Activated naive CD8-positive, alpha-beta T cell treated with anti-CD3 and anti-CD28 coated beads, Interleukin-2, amount 50 U/mL, for 24 hours (primary cell): ENCODE measurements at regions not wholly inside any gene's neighbourhood (a gene's known extent, or its start where the extent isn't known, plus 50 kb on each side); places are given as distances from the start of the nearest gene placed in this dataset.

Experiments
- ATAC-seq: fragments of 150-1000 bp; cut with Tn5 transposase; one replicate; pipeline ENCODE4 v1.10.0; 2021
- DNase-seq: peaks from one replicate; pipeline ENCODE4 v3.0.0; 2021
- H3K27ac Mint-ChIP-seq: one replicate; pipeline ENCODE4 v1.8.0; 2021; ENCODE audit warnings: mild to moderate bottlenecking, mixed read lengths
- H3K27me3 Mint-ChIP-seq: one replicate; pipeline ENCODE4 v1.8.0; 2021; ENCODE audit warnings: mixed read lengths
- H3K36me3 Mint-ChIP-seq: one replicate; pipeline ENCODE4 v1.8.0; 2021; ENCODE audit warnings: low read depth, mixed read lengths
- H3K4me1 Mint-ChIP-seq: one replicate; pipeline ENCODE4 v1.8.0; 2021; ENCODE audit warnings: mixed read lengths
- H3K4me3 Mint-ChIP-seq: one replicate; pipeline ENCODE4 v1.8.0; 2021; ENCODE audit warnings: mild to moderate bottlenecking, moderate library complexity, mixed read lengths
- H3K9me3 Mint-ChIP-seq: one replicate; pipeline ENCODE4 v1.8.0; 2021; ENCODE audit warnings: mixed read lengths

- no peaks in the 10 kb centered on the region for H3K27me3 Mint-ChIP-seq
- no peak overlapping the region for H3K27ac Mint-ChIP-seq
- ATAC-seq: no peak
- no peak overlapping the region for H3K4me3 Mint-ChIP-seq
- no peaks in the 10 kb centered on the region for H3K4me1 Mint-ChIP-seq
- H3K36me3 Mint-ChIP-seq: no peaks in the 10 kb centered on the region
- DNase-seq: no peak
- H3K9me3 Mint-ChIP-seq: peaks cover 11% of the 10 kb centered on the region
Observed at GRCh38 chr17:12415031-12415430, 250.7 kb upstream of the MYOCD start.

- Mint-ChIP-seq H3K36me3 (no peaks in the 10 kb centered on the region), H3K27me3 (no peaks in the 10 kb centered on the region), H3K4me3 (no peak overlapping the region), H3K9me3 (peaks cover 25% of the 10 kb centered on the region), H3K4me1 (no peaks in the 10 kb centered on the region), H3K27ac (no peak overlapping the region)
- ATAC-seq: no peak
- no peak for DNase-seq
Observed at GRCh38 chr17:12421077-12421476, 244.6 kb upstream of the MYOCD start.

- Mint-ChIP-seq H3K27ac (no peak overlapping the region), H3K4me3 (no peak overlapping the region), H3K36me3 (no peaks in the 10 kb centered on the region), H3K9me3 (peaks cover 27% of the 10 kb centered on the region), H3K4me1 (no peaks in the 10 kb centered on the region), H3K27me3 (no peaks in the 10 kb centered on the region)
- ATAC-seq (no peak), DNase-seq (no peak)
Observed at GRCh38 chr17:12421646-12422306, 243.9 kb upstream of the MYOCD start.

GRCh38 chr17:12422651-12423050, 243.0 kb upstream of the MYOCD start:
- DNase-seq (no peak), ATAC-seq (no peak)
- peaks cover 24% of the 10 kb centered on the region for H3K9me3 Mint-ChIP-seq
- H3K27me3 Mint-ChIP-seq: no peaks in the 10 kb centered on the region
- no peak overlapping the region for H3K4me3 Mint-ChIP-seq
- no peaks in the 10 kb centered on the region for H3K36me3 Mint-ChIP-seq
- H3K27ac Mint-ChIP-seq: no peak overlapping the region
- no peaks in the 10 kb centered on the region for H3K4me1 Mint-ChIP-seq

GRCh38 chr17:12423337-12423736, 242.4 kb upstream of the MYOCD start:
- peaks cover 24% of the 10 kb centered on the region for H3K9me3 Mint-ChIP-seq
- no peaks in the 10 kb centered on the region for H3K36me3 Mint-ChIP-seq
- no peaks in the 10 kb centered on the region for H3K4me1 Mint-ChIP-seq
- no peaks in the 10 kb centered on the region for H3K27me3 Mint-ChIP-seq
- ATAC-seq: no peak
- H3K4me3 Mint-ChIP-seq: no peak overlapping the region
- DNase-seq: no peak
- no peak overlapping the region for H3K27ac Mint-ChIP-seq

GRCh38 chr17:12429116-12429515, 236.6 kb upstream of the MYOCD start:
- Mint-ChIP-seq H3K9me3 (peaks cover 21% of the 10 kb centered on the region), H3K4me1 (no peaks in the 10 kb centered on the region), H3K36me3 (no peaks in the 10 kb centered on the region), H3K4me3 (no peak overlapping the region), H3K27ac (no peak overlapping the region), H3K27me3 (no peaks in the 10 kb centered on the region)
- DNase-seq: no peak
- no peak for ATAC-seq

GRCh38 chr17:12431188-12431587, 234.5 kb upstream of the MYOCD start:
- Mint-ChIP-seq H3K4me3 (no peak overlapping the region), H3K27ac (no peak overlapping the region), H3K36me3 (no peaks in the 10 kb centered on the region), H3K4me1 (no peaks in the 10 kb centered on the region), H3K9me3 (peaks cover 9% of the 10 kb centered on the region), H3K27me3 (no peaks in the 10 kb centered on the region)
- DNase-seq (no peak), ATAC-seq (no peak)

- Mint-ChIP-seq H3K4me3 (no peak overlapping the region), H3K9me3 (peaks cover 8% of the 10 kb centered on the region), H3K27ac (no peak overlapping the region), H3K36me3 (no peaks in the 10 kb centered on the region), H3K4me1 (no peaks in the 10 kb centered on the region), H3K27me3 (no peaks in the 10 kb centered on the region)
- DNase-seq (no peak), ATAC-seq (no peak)
Observed at GRCh38 chr17:12438212-12438611, 227.5 kb upstream of the MYOCD start.

GRCh38 chr17:12438813-12439586, 226.7 kb upstream of the MYOCD start:
- Mint-ChIP-seq H3K27ac (no peak overlapping the region), H3K27me3 (no peaks in the 10 kb centered on the region), H3K4me3 (no peak overlapping the region), H3K36me3 (no peaks in the 10 kb centered on the region), H3K9me3 (peaks cover 10% of the 10 kb centered on the region), H3K4me1 (no peaks in the 10 kb centered on the region)
- ATAC-seq (no peak), DNase-seq (no peak)

GRCh38 chr17:12445331-12445730, 220.4 kb upstream of the MYOCD start:
- H3K27me3 Mint-ChIP-seq: no peaks in the 10 kb centered on the region
- H3K4me3 Mint-ChIP-seq: no peak overlapping the region
- ATAC-seq: no peak
- no peak overlapping the region for H3K27ac Mint-ChIP-seq
- no peaks in the 10 kb centered on the region for H3K36me3 Mint-ChIP-seq
- H3K4me1 Mint-ChIP-seq: no peaks in the 10 kb centered on the region
- H3K9me3 Mint-ChIP-seq: peaks cover 17% of the 10 kb centered on the region
- DNase-seq: no peak

GRCh38 chr17:12457493-12457892, 208.2 kb upstream of the MYOCD start:
- Mint-ChIP-seq H3K27ac (no peak overlapping the region), H3K27me3 (peaks cover 2% of the 10 kb centered on the region), H3K9me3 (peaks cover 16% of the 10 kb centered on the region), H3K4me3 (no peak overlapping the region), H3K36me3 (peaks cover 6% of the 10 kb centered on the region), H3K4me1 (no peaks in the 10 kb centered on the region)
- DNase-seq: no peak
- no peak for ATAC-seq

GRCh38 chr17:12459736-12460135, 206.0 kb upstream of the MYOCD start:
- Mint-ChIP-seq H3K27me3 (peaks cover 2% of the 10 kb centered on the region), H3K4me3 (no peak overlapping the region), H3K36me3 (peaks cover 6% of the 10 kb centered on the region), H3K4me1 (no peaks in the 10 kb centered on the region), H3K27ac (no peak overlapping the region), H3K9me3 (peaks cover 21% of the 10 kb centered on the region)
- DNase-seq: no peak
- no peak for ATAC-seq

GRCh38 chr17:12463102-12463501, 202.6 kb upstream of the MYOCD start:
- Mint-ChIP-seq H3K9me3 (peaks cover 10% of the 10 kb centered on the region), H3K4me1 (no peaks in the 10 kb centered on the region), H3K4me3 (no peak overlapping the region), H3K27me3 (peaks cover 2% of the 10 kb centered on the region), H3K36me3 (no peaks in the 10 kb centered on the region), H3K27ac (no peak overlapping the region)
- ATAC-seq (no peak), DNase-seq (no peak)

GRCh38 chr17:12472252-12473173, 193.2 kb upstream of the MYOCD start:
- no peak for ATAC-seq
- H3K36me3 Mint-ChIP-seq: no peaks in the 10 kb centered on the region

GRCh38 chr17:12478311-12478710, 187.4 kb upstream of the MYOCD start:
- DNase-seq (no peak), ATAC-seq (no peak)
- no peaks in the 10 kb centered on the region for H3K4me1 Mint-ChIP-seq
- no peaks in the 10 kb centered on the region for H3K27me3 Mint-ChIP-seq
- peaks cover 2% of the 10 kb centered on the region for H3K36me3 Mint-ChIP-seq
- no peak overlapping the region for H3K4me3 Mint-ChIP-seq
- no peak overlapping the region for H3K27ac Mint-ChIP-seq
- peaks cover 7% of the 10 kb centered on the region for H3K9me3 Mint-ChIP-seq

More at GRCh38 chr17:12472252-12473173, 193.2 kb upstream of the MYOCD start:
- H3K27me3 Mint-ChIP-seq: no peaks in the 10 kb centered on the region
- no peaks in the 10 kb centered on the region for H3K4me1 Mint-ChIP-seq
- no peak overlapping the region for H3K4me3 Mint-ChIP-seq
- no peak for DNase-seq
- H3K27ac Mint-ChIP-seq: no peak overlapping the region
- peaks cover under 1% of the 10 kb centered on the region for H3K9me3 Mint-ChIP-seq
